ENCODE measurements at regions not wholly inside any gene's neighbourhood (a gene's known extent, or its start where the extent isn't known, plus 50 kb on each side); places are given as distances from the start of the nearest gene placed in this dataset.

GRCh38 chr1:199287206-199287605, 648.4 kb downstream of the PTPRC start (continued):
- no peak for TF ChIP-seq PAXIP1 (CRISPR knock-in tag; conservative IDR thresholded peaks at IDR 0.05)

- Histone ChIP-seq H3K4me1 (ENCODE audit: insufficient read depth, low read length) (no peaks in the 10 kb centered on the region), H3K4me3 (replicated peaks in 1 of 3; ENCODE audit: insufficient read depth in 1 of 3, low read depth in 2 of 3, low read length in 3 of 3) (no peak overlapping the region), H4K20me1 (ENCODE audit: insufficient read depth, low read length) (no peaks in the 10 kb centered on the region), H3K79me2 (ENCODE audit: insufficient read depth, low read length) (no peaks in the 10 kb centered on the region), H3K4me2 (ENCODE audit: low read depth, low read length) (no peak overlapping the region), H2AFZ (ENCODE audit: low read length) (no peak overlapping the region), H3K27me3 (ENCODE audit: control insufficient read depth in 1 of 2, insufficient read depth in 2 of 2, low read length in 2 of 2) (no peaks in the 10 kb centered on the region), H3K9ac (ENCODE audit: insufficient read depth, low read depth, low read length) (no peak overlapping the region), H3K27ac (ENCODE audit: extremely low read length, insufficient read depth, low read length) (no peak overlapping the region), H3K36me3 (replicated peaks in 1 of 2; ENCODE audit: control insufficient read depth in 1 of 2, insufficient read depth in 2 of 2, low read length in 2 of 2) (no peaks in the 10 kb centered on the region), H3K9me3 (ENCODE audit: low read length) (no peaks in the 10 kb centered on the region)
- no peak for ATAC-seq
- ChIA-PET POLR2A (no interaction called here), CTCF (ENCODE audit: low intra/inter-chr PET ratio, low total read pairs) (no interaction called here)
- intact Hi-C loops (cut with micrococcal nuclease; ENCODE audit: unreplicated experiment) = no loop called here
- in situ Hi-C loops (cut with HindIII; ENCODE audit: extremely low pct_ligation_motif_present, low pct_unique_long_range_greater_than_20kb) = no loop called here
- no TSS peak for BruUV-seq (replicated peaks)
- DNase-seq (ENCODE audit: low spot score) = no peak
- FAIRE-seq = no peak
- 7% methylated on average over 1 of the region's 1 CpG for WGBS (ENCODE audit: low lambda C conversion rate)
- no peak for TF ChIP-seq ATF7-NPFF (CRISPR knock-in tag; IDR thresholded peaks at IDR 0.05; ENCODE audit: low read depth)
- TF ChIP-seq DRAP1 (CRISPR knock-in tag; IDR thresholded peaks at IDR 0.05) = no peak
- no peak for TF ChIP-seq CENPX (CRISPR knock-in tag; IDR thresholded peaks at IDR 0.05)
- no peak for TF ChIP-seq ZNF275 (CRISPR knock-in tag; IDR thresholded peaks at IDR 0.05; ENCODE audit: borderline replicate concordance)
- TF ChIP-seq ZNF205 (CRISPR knock-in tag; IDR thresholded peaks at IDR 0.05) = no peak
- TF ChIP-seq TBX3 (IDR thresholded peaks at IDR 0.05; ENCODE audit: borderline replicate concordance) = no peak
- no peak for TF ChIP-seq ZNF580 (CRISPR knock-in tag; IDR thresholded peaks at IDR 0.05; ENCODE audit: borderline replicate concordance, low read depth)
- TF ChIP-seq TARDBP (CRISPR knock-in tag; IDR thresholded peaks at IDR 0.05) = no peak
- TF ChIP-seq ZBTB39 (CRISPR knock-in tag; IDR thresholded peaks at IDR 0.05) = no peak
- TF ChIP-seq PATZ1 (CRISPR knock-in tag; IDR thresholded peaks at IDR 0.05) = no peak
- TF ChIP-seq ZNF33B (CRISPR knock-in tag; IDR thresholded peaks at IDR 0.05) = no peak
- TF ChIP-seq CCAR2 (optimal IDR thresholded peaks at IDR 0.05; ENCODE audit: low read depth, low read length) = no peak
- TF ChIP-seq ATRX (CRISPR knock-in tag; IDR thresholded peaks at IDR 0.05; ENCODE audit: borderline replicate concordance) = no peak
These were observed 648.8 kb downstream of the PTPRC start for GRCh38 chr1:199287647-199288046.
